ENCODE measurements at regions not wholly inside any gene's neighbourhood (a gene's known extent, or its start where the extent isn't known, plus 50 kb on each side); places are given as distances from the start of the nearest gene placed in this dataset.

- TF ChIP-seq CTCF (conservative IDR thresholded peaks at IDR 0.05) (no peak), EZH2 (IDR thresholded peaks at IDR 0.05; ENCODE audit: low read depth) (no peak)
- H3K36me3 ChIP-seq (ENCODE audit: low read depth): no peaks in the 10 kb centered on the region
- no peaks in the 10 kb centered on the region for H3K27me3 ChIP-seq (ENCODE audit: insufficient read depth, low read depth)
- H3K27ac ChIP-seq: no peak overlapping the region
- ChIA-PET CTCF (no interaction called here), POLR2A (ENCODE audit: unreplicated experiment) (interaction anchor here (0.8 kb wide), 1 partner anchor 22 kb away, joined by 4 read pairs; no protein-coding TSS in a partner anchor)
- H3K9me3 ChIP-seq (ENCODE audit: insufficient read depth, low read depth): no peaks in the 10 kb centered on the region
- no peak overlapping the region for H2AFZ ChIP-seq
- H3F3A ChIP-seq (ENCODE audit: insufficient read depth, low read depth): no peaks in the 10 kb centered on the region
- no peaks in the 10 kb centered on the region for H3K79me2 ChIP-seq (ENCODE audit: low read depth)
- no peaks in the 10 kb centered on the region for H4K20me1 ChIP-seq (ENCODE audit: insufficient read depth)
- BruUV-seq (replicated peaks): no TSS peak
- H3K4me3 ChIP-seq: no peak overlapping the region
- H3K4me1 ChIP-seq (replicated peaks; ENCODE audit: insufficient read depth): peaks cover 6% of the 10 kb centered on the region; the same call in 1 of the 2 replicates
- H3K9me2 ChIP-seq (ENCODE audit: insufficient read depth): no peaks in the 10 kb centered on the region
- intact Hi-C loops (cut with micrococcal nuclease; ENCODE audit: unreplicated experiment): no loop called here
- DNase-seq: no peak
- H3K4me2 ChIP-seq: no peak overlapping the region
Measured at GRCh38 chr7:17500736-17501135, 202.3 kb downstream of the AHR start.

GRCh38 chr7:17501441-17502212 lies 203.2 kb downstream of the AHR start:
- ChIA-PET POLR2A (ENCODE audit: unreplicated experiment) (interaction anchor here (0.8 kb wide), 1 partner anchor 21 kb away, joined by 4 read pairs; no protein-coding TSS in a partner anchor), CTCF (no interaction called here)
- DNase-seq: no peak
- no peaks in the 10 kb centered on the region for H3K79me2 ChIP-seq (ENCODE audit: low read depth)
- no peak overlapping the region for H3K4me2 ChIP-seq
- H3K27ac ChIP-seq: no peak overlapping the region
- TF ChIP-seq EZH2 (IDR thresholded peaks at IDR 0.05; ENCODE audit: low read depth) (no peak), CTCF (conservative IDR thresholded peaks at IDR 0.05) (no peak)
- H2AFZ ChIP-seq: no peak overlapping the region
- H3K36me3 ChIP-seq (ENCODE audit: low read depth): no peaks in the 10 kb centered on the region
- no peaks in the 10 kb centered on the region for H3K9me3 ChIP-seq (ENCODE audit: insufficient read depth, low read depth)
- intact Hi-C loops (cut with micrococcal nuclease; ENCODE audit: unreplicated experiment): no loop called here
- no peaks in the 10 kb centered on the region for H4K20me1 ChIP-seq (ENCODE audit: insufficient read depth)
- H3K27me3 ChIP-seq (ENCODE audit: insufficient read depth, low read depth): no peaks in the 10 kb centered on the region
- H3F3A ChIP-seq (ENCODE audit: insufficient read depth, low read depth): no peaks in the 10 kb centered on the region
- BruUV-seq (replicated peaks): no TSS peak
- H3K4me3 ChIP-seq: no peak overlapping the region
- no peaks in the 10 kb centered on the region for H3K9me2 ChIP-seq (ENCODE audit: insufficient read depth)
- peaks cover 7% of the 10 kb centered on the region; the same call in 1 of the 2 replicates for H3K4me1 ChIP-seq (replicated peaks; ENCODE audit: insufficient read depth)

- ChIA-PET CTCF (no interaction called here), POLR2A (ENCODE audit: unreplicated experiment) (no interaction called here)
- TF ChIP-seq EZH2 (IDR thresholded peaks at IDR 0.05; ENCODE audit: low read depth) (no peak), CTCF (conservative IDR thresholded peaks at IDR 0.05) (no peak)
- no peaks in the 10 kb centered on the region for H3F3A ChIP-seq (ENCODE audit: insufficient read depth, low read depth)
- no peak overlapping the region for H3K27ac ChIP-seq
- no peak overlapping the region for H2AFZ ChIP-seq
- no TSS peak for BruUV-seq (replicated peaks)
- intact Hi-C loops (cut with micrococcal nuclease; ENCODE audit: unreplicated experiment): no loop called here
- H3K36me3 ChIP-seq (ENCODE audit: low read depth): no peaks in the 10 kb centered on the region
- no peaks in the 10 kb centered on the region for H3K27me3 ChIP-seq (ENCODE audit: insufficient read depth, low read depth)
- H3K9me3 ChIP-seq (ENCODE audit: insufficient read depth, low read depth): no peaks in the 10 kb centered on the region
- no peak overlapping the region for H3K4me2 ChIP-seq
- no peaks in the 10 kb centered on the region for H3K9me2 ChIP-seq (ENCODE audit: insufficient read depth)
- H3K4me3 ChIP-seq: no peak overlapping the region
- no peak for DNase-seq
- H4K20me1 ChIP-seq (ENCODE audit: insufficient read depth): no peaks in the 10 kb centered on the region
- H3K79me2 ChIP-seq (ENCODE audit: low read depth): no peaks in the 10 kb centered on the region
- peaks cover 7% of the 10 kb centered on the region; the same call in 1 of the 2 replicates for H3K4me1 ChIP-seq (replicated peaks; ENCODE audit: insufficient read depth)
Measured at GRCh38 chr7:17502213-17503060, 204.0 kb downstream of the AHR start.

All from PC-9 (cell line).